Activated B cell treated with CpG ODN at 0.5 μM for 24 hours (primary cell): ENCODE measurements at regions not wholly inside any gene's neighbourhood (a gene's known extent, or its start where the extent isn't known, plus 50 kb on each side); places are given as distances from the start of the nearest gene placed in this dataset.
"Not testable (repeated sequence)": the region's sequence is repeated elsewhere in the genome, so short reads cannot be mapped to it uniquely, and the experiment has no call there.

Experiments
- ATAC-seq: fragments of 200-7000 bp; cut with Tn5 transposase; one replicate; pipeline ENCODE4 v1.10.0; 2021; ENCODE audit warnings: low read depth, mild to moderate bottlenecking, moderate library complexity
- CTCF ChIA-PET: fragments of 350-600 bp; sonication (Branson Sonifier 250); formaldehyde crosslinking; loops from one replicate; lab custom pipeline; 2021; ENCODE audit warnings: antibody characterized with exemption; lab: Charles Lee
- POLR2A ChIA-PET: fragments of 350-600 bp; sonication (Branson Sonifier 250); formaldehyde crosslinking; loops from one replicate; lab custom pipeline; 2021; ENCODE audit warnings: antibody characterized with exemption; lab: Charles Lee
- DNase-seq: peaks from one replicate; pipeline ENCODE4 v3.0.0; 2022
- H3K27ac Mint-ChIP-seq: one replicate; pipeline ENCODE4 v1.8.0; 2020; ENCODE audit warnings: mixed read lengths
- H3K27me3 Mint-ChIP-seq: one replicate; pipeline ENCODE4 v1.8.0; 2021; ENCODE audit warnings: mixed read lengths
- H3K36me3 Mint-ChIP-seq: one replicate; pipeline ENCODE4 v1.8.0; 2021; ENCODE audit warnings: low read depth, mixed read lengths
- H3K4me1 Mint-ChIP-seq: one replicate; pipeline ENCODE4 v1.8.0; 2021; ENCODE audit warnings: mixed read lengths
- H3K4me3 Mint-ChIP-seq: one replicate; pipeline ENCODE4 v1.8.0; 2020; ENCODE audit warnings: mild to moderate bottlenecking, mixed read lengths
- H3K9me3 Mint-ChIP-seq: one replicate; pipeline ENCODE4 v1.8.0; 2020; ENCODE audit warnings: mixed read lengths
- CTCF ChIP-seq: fragments of 200-600 bp; IDR thresholded peaks from one replicate; pipeline ENCODE4 v1.8.0; 2022; ENCODE audit warnings: antibody characterized with exemption, mild to moderate bottlenecking
- intact Hi-C: fragments of 100-400 bp; cut with micrococcal nuclease; formaldehyde crosslinking; loops from one replicate; pipeline ENCODE4 v1.15.1; 2024

- POLR2A ChIA-PET = no interaction called here
- Mint-ChIP-seq H3K27me3 (no peaks in the 10 kb centered on the region), H3K27ac (no peak overlapping the region)
These were observed 1213.4 kb downstream of the STIM2 start for GRCh38 chr4:28073860-28074555.

GRCh38 chr4:28075401-28075956 lies 1214.8 kb downstream of the STIM2 start:
- Mint-ChIP-seq H3K36me3 (no peaks in the 10 kb centered on the region), H3K27me3 (no peaks in the 10 kb centered on the region), H3K27ac (no peak overlapping the region), H3K4me1 (no peaks in the 10 kb centered on the region), H3K4me3 (no peak overlapping the region), H3K9me3 (peaks cover 3% of the 10 kb centered on the region)
- ATAC-seq = no peak
- ChIA-PET CTCF (no interaction called here), POLR2A (no interaction called here)
- intact Hi-C loops = no loop called here
- no peak for TF ChIP-seq CTCF
- no peak for DNase-seq

More at GRCh38 chr4:28073860-28074555, 1213.4 kb downstream of the STIM2 start:
- no peaks in the 10 kb centered on the region for H3K4me1 Mint-ChIP-seq
- no peak overlapping the region for H3K4me3 Mint-ChIP-seq
- intact Hi-C loops = no loop called here
- CTCF ChIA-PET = no interaction called here
- DNase-seq (no peak), ATAC-seq (no peak)
- peaks cover 3% of the 10 kb centered on the region for H3K9me3 Mint-ChIP-seq
- TF ChIP-seq CTCF = no peak
- H3K36me3 Mint-ChIP-seq = no peaks in the 10 kb centered on the region

GRCh38 chr4:28077203-28077602 lies 1216.6 kb downstream of the STIM2 start:
- H3K9me3 Mint-ChIP-seq, intact Hi-C loops, CTCF ChIA-PET, DNase-seq, H3K27ac Mint-ChIP-seq, H3K4me3 Mint-ChIP-seq, ATAC-seq, H3K4me1 Mint-ChIP-seq, POLR2A ChIA-PET, H3K36me3 Mint-ChIP-seq, H3K27me3 Mint-ChIP-seq: not testable (repeated sequence)

GRCh38 chr4:28082686-28083390 lies 1222.2 kb downstream of the STIM2 start:
- ChIA-PET POLR2A (no interaction called here), CTCF (no interaction called here)
- DNase-seq (no peak), ATAC-seq (no peak)
- Mint-ChIP-seq H3K4me3 (no peak overlapping the region), H3K4me1 (no peaks in the 10 kb centered on the region), H3K27ac (no peak overlapping the region), H3K36me3 (no peaks in the 10 kb centered on the region), H3K27me3 (no peaks in the 10 kb centered on the region), H3K9me3 (peaks cover 20% of the 10 kb centered on the region)
- intact Hi-C loops = no loop called here
- no peak for TF ChIP-seq CTCF

GRCh38 chr4:28092610-28093009 lies 1232.0 kb downstream of the STIM2 start:
- Mint-ChIP-seq H3K27me3 (no peaks in the 10 kb centered on the region), H3K4me1 (no peaks in the 10 kb centered on the region), H3K4me3 (no peak overlapping the region), H3K9me3 (peaks cover 11% of the 10 kb centered on the region), H3K27ac (no peak overlapping the region), H3K36me3 (no peaks in the 10 kb centered on the region)
- no peak for TF ChIP-seq CTCF
- ChIA-PET POLR2A (no interaction called here), CTCF (no interaction called here)
- ATAC-seq (no peak), DNase-seq (no peak)
- intact Hi-C loops = no loop called here
